Stimulated activated CD4-positive, alpha-beta T cell treated with anti-CD3 and anti-CD28 coated beads, Interleukin-15, amount 100 ng/mL, for 48 hours (primary cell): ENCODE measurements at regions not wholly inside any gene's neighbourhood (a gene's known extent, or its start where the extent isn't known, plus 50 kb on each side); places are given as distances from the start of the nearest gene placed in this dataset.
"Not testable (repeated sequence)": the region's sequence is repeated elsewhere in the genome, so short reads cannot be mapped to it uniquely, and the experiment has no call there.

Experiments used
- DNase-seq, 2 donors: peaks; one replicate each; pipeline ENCODE4 v3.0.0-alpha.2; 2020; ENCODE audit warnings: low read depth in 2 of 2

DNA sequence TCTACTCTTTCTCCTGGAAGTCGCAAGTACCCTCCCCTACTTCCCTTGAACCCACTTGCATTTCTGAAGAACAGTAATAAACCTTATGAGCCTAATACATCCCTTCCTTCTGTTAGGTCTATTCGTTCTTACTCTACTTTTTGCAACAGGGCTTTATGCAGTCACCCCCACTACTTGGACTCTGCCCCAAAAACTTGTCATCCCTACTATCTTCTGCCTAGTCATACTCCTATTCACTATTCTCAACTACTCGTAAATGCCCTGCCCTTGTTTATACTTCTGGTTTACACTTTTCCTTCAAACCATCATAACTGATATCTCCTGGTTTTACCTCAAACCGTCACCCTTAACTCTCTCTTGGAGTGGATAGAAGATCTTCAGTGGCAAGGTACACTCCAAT is 55.2 kb upstream of the SLIT2 start:
- no peak for DNase-seq

DNA sequence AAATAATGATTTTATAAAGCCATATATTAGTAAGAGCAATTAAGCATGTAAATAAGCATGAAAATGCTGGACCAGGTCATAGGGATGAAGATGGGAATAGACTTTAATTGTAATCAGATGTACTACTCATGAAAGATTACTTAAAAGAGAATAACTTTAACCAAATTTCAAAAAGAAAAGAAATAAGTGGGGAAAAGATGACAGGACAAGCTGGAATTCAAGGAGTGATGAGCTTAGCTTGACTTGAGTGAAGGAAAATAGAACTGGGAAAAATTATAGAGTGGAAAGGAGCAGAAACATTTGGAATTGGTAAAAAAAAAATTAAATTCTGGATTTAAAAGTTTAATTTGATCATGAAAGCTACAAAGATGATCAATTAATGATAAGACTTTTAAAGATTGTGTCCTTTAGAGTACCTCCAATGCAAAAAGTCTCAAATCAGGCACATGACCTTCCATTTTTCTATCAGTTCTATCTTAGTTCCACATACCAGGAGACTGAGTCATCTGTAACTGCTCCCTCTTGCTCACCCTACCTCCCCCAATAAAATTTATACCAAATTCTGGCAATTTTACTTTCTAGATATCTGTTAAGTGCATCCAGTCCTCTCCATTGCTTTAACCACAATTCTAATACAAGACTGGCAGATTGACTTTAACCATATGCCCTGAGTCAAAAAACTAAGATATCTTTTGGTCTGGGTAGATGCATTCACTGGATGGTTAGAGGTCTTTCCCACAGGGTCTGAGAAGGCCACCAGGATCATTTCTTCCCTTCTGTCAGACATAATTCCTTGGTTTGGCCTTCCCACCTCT is 56.4 kb upstream of the SLIT2 start:
- no peak for DNase-seq

DNA sequence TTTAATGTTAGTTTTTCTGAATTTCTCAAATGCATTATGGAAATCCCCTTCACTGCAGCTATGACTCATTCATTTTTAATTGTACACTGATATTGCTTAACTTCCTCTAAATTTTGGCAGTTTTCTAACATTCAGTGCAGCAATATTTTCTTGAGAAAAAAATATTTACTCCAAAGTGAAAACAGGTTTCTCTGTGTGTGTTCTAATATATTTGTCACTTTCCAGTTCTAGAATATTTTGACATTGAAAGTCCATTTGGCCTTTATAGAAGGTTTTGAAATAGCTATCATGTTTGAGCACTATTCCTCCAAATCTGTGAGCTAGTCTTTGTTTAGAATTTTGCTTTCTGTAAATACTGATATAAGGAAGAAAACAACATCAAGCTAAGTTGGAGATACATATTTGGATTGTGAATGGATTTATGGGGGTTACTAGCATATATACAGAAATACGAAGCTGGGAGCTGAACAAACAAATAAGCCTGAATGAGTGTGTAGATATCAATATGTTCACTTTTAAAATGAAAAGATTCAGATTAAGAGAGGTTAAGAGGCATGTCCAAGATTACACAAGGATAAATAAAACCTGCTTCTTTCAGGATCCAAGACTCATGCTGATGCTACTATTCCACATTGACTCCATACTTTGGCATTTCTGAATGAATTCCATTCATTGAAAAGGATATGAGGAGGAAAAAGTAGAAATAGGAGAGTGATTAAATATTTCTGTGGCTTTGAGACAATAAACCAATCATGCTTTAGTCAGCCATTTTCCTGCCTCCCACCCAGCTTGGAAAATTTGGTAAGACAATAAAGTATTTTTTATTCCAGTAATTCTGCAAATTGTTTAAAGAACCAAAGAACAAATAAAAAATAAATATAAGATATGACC is 57.3 kb upstream of the SLIT2 start:
- no peak for DNase-seq

DNA sequence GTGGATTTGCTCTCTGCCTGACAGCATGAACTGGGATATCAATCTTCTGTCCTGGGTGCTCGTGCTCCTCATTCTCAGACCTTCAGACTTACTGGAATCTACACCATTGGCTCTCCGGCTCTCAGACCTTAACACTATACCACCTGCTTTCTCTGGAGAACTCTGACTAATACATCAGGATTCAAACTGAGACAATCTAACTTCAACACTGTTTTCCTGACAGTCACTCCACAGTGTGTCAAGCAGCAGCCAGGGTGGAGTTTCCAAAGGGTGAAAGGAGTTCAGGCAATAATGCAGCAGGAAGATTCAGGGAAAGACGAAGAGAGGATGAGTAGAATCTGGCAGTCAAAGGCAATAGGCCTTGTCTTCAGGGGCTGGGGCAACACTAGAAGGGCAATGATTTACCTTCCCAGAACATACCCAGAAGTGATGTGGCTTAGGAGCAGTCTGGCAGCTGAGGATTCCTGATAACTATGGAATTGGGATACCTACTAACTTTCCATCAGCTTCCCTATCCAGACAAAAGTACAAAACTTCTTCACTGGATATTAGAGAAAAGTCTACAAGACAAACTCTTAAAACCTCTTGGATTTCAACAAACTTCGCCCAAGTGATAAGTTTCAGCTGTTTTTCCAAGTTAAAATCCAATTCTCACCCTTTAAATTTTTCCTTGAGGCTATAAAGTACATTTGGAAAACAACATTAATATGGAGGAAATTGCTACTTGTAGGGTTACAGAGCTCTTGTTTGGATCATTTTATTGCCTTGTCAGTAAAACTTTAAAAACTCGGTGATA is 58.4 kb upstream of the SLIT2 start:
- no peak for DNase-seq

DNA sequence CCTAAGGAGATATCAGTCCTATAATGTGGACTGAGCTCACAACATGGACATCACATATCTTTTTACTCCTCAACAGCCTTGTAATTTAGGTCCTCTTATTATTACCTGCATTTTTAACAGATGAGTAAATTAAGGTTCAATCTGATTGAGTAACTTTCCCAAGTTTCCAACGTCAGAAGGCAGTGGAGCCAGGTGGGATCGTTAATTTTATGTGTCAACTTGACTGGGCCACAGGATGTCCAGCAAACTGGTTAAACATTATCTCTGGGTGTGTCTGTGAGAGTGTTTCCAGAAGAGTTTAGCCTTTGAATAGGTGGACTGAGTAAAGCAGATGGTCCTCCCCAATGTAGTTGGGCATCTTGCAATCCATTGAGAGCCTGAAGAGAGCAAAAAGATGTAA is 59.0 kb upstream of the SLIT2 start:
- no peak for DNase-seq

DNA sequence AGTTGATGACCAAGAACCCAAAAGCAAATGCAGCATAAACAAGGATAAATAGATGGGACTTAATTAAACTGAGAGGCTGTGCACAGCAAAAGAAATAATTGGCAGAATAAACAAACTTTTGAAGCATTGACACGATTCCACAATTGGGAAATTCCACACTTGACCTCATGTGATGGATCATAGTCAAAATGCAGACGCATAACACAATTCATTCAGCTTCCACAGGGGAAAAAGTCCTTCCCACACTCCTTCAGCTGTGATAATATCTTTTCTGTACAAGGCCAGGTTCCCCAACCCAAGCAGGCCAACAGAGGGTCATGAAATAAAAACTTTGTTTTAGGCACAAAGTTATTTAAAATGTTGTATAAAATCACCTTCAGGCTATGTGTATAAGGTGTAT is 66.6 kb upstream of the SLIT2 start:
- no peak for DNase-seq

DNA sequence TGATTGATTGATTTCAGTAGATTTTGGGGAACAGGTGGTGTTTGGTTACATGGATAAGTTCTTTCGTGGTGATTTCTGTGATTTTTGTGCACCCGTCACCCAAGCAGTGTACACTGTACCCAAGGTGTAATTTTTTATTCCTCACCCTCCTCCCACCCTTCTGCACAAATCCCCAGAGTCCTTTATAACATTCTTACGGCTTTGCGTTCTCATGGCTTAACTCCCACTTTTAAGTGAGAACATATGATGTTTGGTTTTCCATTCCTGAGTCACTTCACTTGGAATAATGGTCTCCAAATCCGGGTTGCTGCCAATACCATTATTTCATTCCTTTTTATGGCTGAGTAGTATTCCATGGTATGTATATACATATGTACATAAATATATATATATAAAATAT is 68.6 kb upstream of the SLIT2 start:
- DNase-seq, result not testable (repeated sequence)

DNA sequence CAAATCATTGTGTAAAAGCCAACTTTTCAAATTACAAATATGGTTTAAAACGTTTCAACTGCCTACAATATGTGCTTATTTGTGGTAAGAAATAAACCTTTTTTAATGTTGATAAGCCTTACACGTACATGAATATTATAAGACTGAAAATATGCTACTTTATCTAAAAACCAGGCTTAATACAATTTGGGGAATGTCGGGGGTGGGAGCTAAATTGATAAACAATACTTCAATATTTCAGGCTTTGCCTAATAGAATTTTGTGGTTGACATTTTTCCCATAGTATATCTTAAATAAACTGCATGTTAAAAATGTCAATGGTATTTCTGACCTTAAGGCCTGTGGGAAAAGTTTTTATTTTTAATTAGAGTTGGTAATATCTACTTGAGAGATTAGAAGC is 69.8 kb upstream of the SLIT2 start:
- DNase-seq, result no peak

DNA sequence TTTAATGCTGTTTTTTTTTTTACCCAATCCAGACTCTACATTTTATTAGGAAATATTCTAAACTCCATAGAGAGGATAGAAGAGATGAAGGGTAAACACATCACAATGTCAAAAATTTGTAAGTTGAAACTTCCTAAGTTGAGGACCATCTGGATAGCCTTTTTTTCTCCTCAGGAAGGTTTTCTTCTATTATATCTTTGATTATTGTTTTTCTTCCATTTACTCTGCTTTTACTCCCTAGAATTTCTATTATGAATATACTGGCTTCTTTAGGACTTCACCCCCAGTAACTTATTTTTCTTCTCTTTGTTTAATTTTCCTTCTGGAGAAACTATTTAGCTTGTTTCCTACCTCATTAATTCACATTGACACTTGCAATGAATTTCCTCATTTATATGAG is 71.2 kb upstream of the SLIT2 start:
- DNase-seq, result no peak

DNA sequence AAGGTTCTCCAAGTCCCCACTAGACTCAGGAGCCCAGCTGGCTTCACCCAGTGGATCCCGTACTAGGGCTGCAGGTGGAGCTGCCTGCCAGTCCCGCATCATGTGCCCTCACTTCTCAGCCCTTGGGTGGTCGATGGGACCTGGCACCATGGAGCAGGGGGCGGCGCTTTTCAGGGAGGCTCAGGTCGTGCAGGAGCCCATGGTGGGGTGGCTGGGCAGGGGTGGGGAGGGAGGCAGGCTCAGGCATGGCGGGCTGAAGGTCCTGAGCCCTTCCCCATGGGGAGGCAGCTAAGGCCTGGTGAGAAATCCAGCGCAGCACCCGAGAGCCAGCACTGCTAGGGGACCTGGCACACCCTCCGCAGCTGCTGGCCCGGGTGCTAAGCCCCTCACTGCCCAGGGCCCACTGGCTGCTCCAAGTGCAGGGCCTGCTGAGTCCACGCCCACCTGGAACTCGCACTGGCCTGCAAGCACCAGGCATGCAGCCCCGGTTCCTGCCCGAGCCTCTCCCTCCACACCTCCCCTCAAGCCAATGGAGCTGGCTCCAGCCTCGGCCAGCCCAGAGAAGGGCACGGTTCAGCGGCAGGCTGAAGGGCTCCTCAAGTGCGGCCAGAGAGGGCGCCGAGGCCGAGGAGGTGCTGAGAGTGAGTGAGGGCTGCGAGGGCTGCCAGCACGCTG is 72.7 kb upstream of the SLIT2 start:
- no peak for DNase-seq

DNA sequence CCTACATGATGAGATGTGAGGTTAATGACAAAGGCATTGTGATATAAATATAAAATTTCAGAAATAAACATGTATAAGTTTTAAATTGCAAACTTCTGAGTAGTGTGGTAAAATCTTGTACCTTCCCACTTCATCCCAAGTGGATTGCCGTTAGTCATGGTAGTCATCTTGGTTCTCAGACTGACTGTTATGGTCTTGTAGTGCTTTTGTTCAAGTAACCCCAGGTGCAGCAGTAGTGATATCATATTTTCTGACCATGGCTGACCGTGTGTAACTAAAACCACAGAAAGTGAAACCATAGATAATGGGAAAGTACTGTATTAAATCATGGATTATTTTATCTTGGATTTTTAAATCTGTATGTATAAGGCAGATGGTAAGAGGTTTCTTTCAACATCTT is 74.8 kb upstream of the SLIT2 start:
- DNase-seq, result no peak

DNA sequence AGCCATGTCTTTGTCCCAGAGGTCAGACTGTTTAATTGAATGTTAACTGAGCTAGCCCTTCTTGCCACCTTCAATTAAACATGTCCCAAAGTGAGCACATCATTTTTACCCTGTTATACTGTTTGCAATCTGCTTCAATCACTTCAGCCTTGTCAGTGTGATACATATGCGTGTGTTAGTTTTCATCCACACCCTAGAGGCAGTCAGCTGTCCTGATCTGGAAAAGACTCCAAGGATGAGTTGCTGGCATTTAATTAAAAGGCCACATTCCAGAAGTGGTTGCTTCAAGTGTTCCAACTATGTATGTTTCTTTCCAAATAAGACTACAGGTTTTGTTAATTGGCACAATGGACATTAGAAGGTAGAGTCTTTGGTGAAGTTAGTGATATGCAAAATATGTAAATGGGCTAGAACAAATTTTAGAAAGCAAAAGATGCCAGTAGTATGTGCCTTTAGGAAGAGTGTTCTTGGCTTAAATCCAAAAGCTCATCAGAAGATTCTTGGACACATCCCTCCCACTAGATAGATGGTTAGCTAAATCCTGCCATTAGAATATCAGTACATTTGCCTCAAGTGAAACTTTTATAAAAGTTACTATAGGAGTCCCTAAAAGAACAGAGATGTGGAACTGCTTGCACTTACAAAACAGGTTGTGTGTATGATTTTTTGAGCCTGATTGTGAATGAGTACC is 79.5 kb upstream of the SLIT2 start:
- DNase-seq, result no peak

DNA sequence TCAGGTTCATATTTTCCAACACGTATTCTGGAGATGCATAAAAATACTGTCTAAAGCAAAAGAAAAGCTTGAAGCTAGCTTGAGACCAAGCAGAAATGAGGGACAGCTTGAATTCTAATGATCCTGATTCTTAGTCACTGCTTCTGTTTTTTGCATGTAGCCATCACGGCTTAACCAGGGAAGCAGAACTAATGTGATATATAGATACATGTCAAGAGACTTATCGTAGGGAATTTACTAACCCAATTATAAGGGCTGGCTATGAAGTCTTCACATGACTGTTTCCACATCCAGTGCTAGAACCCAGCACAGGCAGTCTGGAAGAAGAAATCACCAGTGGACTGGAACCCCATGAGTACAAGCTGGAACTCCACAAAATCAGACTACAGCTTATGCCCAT is 85.2 kb upstream of the SLIT2 start:
- DNase-seq, result no peak

DNA sequence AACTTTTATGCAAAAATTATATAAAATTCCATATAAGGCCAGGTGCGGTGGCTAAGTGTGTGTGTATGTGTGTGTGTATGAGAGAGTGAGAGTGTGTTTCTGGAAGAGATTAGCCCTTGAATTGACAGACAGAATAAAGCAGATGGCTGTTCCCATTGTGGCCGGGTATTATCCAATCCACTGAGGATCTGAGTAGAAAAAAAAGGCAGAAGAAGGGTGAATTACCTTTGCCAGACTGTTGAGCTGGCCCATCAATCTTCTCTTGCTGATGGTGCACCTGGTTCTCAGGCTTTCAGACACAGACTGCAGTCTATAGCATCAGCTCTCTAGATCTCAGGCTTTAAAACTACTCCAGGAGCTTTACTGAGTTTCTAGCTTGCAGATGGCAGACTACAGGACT is 92.2 kb upstream of the SLIT2 start:
- no peak for DNase-seq

DNA sequence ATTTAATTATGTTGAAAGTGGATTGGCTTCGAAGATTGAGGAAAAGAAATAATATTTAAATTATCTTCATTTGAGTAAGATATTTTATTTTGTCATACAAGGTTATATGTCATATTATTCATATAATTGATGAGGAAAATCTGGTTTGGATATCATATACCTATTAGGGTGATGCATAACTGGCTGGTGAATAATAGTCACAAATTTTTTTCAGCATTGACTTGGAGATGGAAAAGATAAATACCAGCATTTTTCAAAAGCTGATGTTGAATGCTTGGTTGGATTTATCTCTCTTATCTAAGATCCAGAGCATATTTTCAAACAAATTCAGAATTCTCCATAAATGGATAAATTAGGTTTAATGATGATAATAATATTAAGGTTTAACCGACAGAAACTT is 93.5 kb upstream of the SLIT2 start:
- DNase-seq, result no peak

DNA sequence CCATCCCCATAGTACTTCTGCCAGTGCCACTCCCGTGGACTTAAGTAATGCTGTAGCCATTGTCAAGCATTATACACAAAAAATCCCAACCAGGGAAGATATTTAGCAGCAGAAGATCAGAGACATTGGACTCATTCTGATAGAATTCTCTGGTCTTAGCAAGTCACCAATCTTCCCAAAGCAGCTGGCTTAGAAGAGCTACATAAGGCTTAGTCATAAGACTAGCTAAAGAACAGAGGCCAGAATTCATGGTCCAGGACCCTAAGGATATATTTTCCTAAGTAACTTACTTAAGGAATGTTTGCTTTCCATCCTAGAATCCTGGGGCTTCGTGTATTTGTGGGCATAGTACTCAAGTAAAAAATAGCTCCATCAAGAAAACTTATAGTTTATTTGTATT is 100.3 kb upstream of the SLIT2 start:
- no peak for DNase-seq

DNA sequence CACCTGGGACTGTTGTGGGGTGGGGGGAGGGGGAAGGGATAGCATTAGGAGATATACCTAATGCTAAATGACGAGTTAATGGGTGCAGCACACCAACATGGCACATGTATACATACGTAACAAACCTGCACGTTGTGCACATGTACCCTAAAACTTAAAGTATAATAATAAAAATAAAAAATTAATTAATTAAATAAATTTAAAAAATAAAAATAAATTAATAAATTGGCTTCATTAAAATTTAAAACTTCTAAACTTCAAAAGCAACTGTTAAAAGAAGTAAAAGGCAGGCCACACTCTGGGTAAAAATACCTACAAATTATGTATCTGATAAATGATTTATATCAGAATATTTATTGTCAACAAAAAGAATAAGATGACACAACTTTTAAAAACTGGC is 102.6 kb upstream of the SLIT2 start:
- DNase-seq, result not testable (repeated sequence)

DNA sequence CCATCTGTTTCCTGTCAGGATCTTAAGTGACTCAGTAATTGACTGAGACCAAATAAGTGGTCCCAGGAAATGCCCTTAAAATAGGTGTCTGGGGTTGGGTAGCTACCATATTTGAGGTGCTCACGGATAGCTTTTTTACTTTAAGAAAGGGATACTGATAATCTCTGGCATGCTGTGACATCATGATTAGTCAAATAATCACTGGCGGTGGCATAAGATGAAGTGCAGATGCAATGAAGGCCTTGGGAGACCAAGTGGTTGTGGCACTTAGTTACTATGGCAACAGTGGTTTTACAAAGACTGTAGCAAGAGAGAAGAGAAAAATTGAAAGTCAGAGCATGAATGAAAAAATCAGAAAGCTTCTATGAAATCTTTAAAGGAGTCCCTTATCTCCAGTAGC is 114.5 kb upstream of the SLIT2 start:
- no peak for DNase-seq

DNA sequence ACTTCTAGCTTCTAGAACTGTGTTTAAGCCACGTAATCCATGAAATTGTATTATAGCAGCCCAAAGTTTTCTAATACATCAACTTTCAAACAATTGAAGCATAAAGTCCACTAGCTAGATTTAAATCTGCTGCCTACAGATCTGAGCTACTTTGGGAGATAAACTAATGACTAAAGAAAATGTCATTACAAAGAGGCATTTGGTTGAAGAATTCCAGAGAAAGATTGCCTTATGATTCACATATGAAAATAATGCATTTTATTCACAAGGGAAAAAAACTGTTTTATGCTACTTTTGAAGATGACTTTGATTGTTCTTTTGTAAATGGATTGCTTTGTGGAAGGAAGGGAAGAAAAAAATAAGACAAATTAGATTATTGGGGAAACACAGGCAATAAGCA is 124.1 kb upstream of the SLIT2 start:
- no peak for DNase-seq

DNA sequence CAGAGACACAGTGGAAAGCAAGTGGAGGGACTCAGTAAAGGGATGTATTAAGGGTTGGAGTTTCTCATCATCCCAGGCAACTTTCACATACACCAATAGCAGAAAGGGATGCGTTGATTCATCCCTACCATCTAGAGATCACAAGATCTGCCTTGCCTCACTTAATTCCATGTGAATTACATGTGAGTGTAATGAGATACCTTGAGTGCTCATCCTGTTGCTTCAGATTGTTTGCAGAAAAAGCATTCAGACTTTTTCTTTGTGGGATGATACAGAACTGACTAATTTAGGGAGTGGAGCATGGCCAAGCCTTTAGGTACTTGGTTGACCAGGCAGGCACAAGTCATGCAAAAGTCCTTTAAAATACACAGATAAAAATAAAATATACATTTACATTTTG is 124.8 kb upstream of the SLIT2 start:
- no peak for DNase-seq

DNA sequence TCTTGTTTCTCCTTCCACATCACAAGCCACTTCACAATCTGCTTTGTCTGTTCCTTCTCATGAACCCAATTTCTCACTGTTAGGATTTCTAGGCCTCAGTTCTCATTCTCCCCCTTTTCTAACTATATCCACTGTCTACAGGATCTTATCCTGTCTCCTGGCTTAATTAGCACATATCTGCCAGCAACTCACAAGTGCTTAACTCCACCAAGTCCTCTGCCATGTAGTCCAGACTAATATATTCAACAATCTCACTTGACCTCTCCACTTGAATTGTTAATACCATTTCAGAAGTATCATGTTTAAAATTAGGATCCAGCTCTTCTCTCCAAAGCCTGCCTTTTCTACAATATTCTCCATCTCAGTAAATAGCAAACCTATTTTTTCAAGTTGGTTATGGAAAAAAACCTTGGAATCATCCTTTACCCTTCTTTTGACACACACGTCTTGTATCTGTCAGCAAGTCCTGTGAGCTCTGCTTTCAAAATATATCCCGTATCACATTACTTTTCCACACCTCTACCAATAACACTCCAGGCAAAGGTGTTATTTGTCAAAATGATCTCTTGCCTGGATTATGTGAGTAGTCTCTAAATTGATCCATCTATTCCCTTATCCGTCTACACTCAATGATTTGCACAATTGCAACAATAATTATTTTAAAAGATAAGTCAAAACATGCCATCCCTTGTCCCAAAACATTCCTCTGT is 127.2 kb upstream of the SLIT2 start:
- no peak for DNase-seq
